ENCODE measurements at regions not wholly inside any gene's neighbourhood (a gene's known extent, or its start where the extent isn't known, plus 50 kb on each side); places are given as distances from the start of the nearest gene placed in this dataset.
"Not testable (repeated sequence)": the region's sequence is repeated elsewhere in the genome, so short reads cannot be mapped to it uniquely, and the experiment has no call there.

GRCh38 chr3:159726231-159726964, 262.2 kb upstream of the IL12A start:
- DNase-seq (ENCODE audit: low spot score): peak; percentile 16

GRCh38 chr3:159727506-159727905, 261.1 kb upstream of the IL12A start:
- no peak for DNase-seq (ENCODE audit: low spot score)

GRCh38 chr3:159731254-159731653, 257.4 kb upstream of the IL12A start:
- DNase-seq (ENCODE audit: low spot score): no peak

GRCh38 chr3:159732172-159733111, 256.2 kb upstream of the IL12A start:
- peak; percentile 72 for DNase-seq (ENCODE audit: low spot score)

GRCh38 chr3:159733194-159733860, 255.3 kb upstream of the IL12A start:
- DNase-seq (ENCODE audit: low spot score): peak; percentile 60

GRCh38 chr3:159734681-159735080, 254.0 kb upstream of the IL12A start:
- peak; percentile 11 for DNase-seq (ENCODE audit: low spot score)

- no peak for DNase-seq (ENCODE audit: low spot score)
Observed at GRCh38 chr3:159739166-159739565, 249.5 kb upstream of the IL12A start.

GRCh38 chr3:159739969-159740368, 248.7 kb upstream of the IL12A start:
- no peak for DNase-seq (ENCODE audit: low spot score)

- DNase-seq (ENCODE audit: low spot score): no peak
Observed at GRCh38 chr3:159741281-159741680, 247.4 kb upstream of the IL12A start.

GRCh38 chr3:159748425-159748824, 240.2 kb upstream of the IL12A start:
- DNase-seq (ENCODE audit: low spot score): no peak

GRCh38 chr3:159749406-159749805, 239.2 kb upstream of the IL12A start:
- DNase-seq (ENCODE audit: low spot score): no peak

GRCh38 chr3:159751146-159751545, 237.5 kb upstream of the IL12A start:
- DNase-seq (ENCODE audit: low spot score): peak; percentile 22

- DNase-seq (ENCODE audit: low spot score): no peak
Observed at GRCh38 chr3:159751752-159752151, 236.9 kb upstream of the IL12A start.

GRCh38 chr3:159756279-159757207, 232.1 kb upstream of the IL12A start:
- DNase-seq (ENCODE audit: low spot score): not testable (repeated sequence)

- no peak for DNase-seq (ENCODE audit: low spot score)
Observed at GRCh38 chr3:159757341-159758060, 231.1 kb upstream of the IL12A start.

GRCh38 chr3:159760046-159760445, 228.6 kb upstream of the IL12A start:
- DNase-seq (ENCODE audit: low spot score): no peak

- DNase-seq (ENCODE audit: low spot score): peak; percentile 60
Observed at GRCh38 chr3:159761369-159761768, 227.3 kb upstream of the IL12A start.

- peak; percentile 60 for DNase-seq (ENCODE audit: low spot score)
Observed at GRCh38 chr3:159761848-159762635, 226.6 kb upstream of the IL12A start.

GRCh38 chr3:159763011-159763601, 225.5 kb upstream of the IL12A start:
- peak; percentile 76 for DNase-seq (ENCODE audit: low spot score)

All from AG08395 (cell line).